ENCODE measurements at regions not wholly inside any gene's neighbourhood (a gene's known extent, or its start where the extent isn't known, plus 50 kb on each side); places are given as distances from the start of the nearest gene placed in this dataset.

- no peak for DNase-seq (ENCODE audit: low read depth in 6 of 9, low spot score in 9 of 9)
- Histone ChIP-seq H3K36me3 (ENCODE audit: control insufficient read depth in 2 of 2, insufficient read depth in 2 of 2, low read length in 1 of 2) (no peaks in the 10 kb centered on the region), H3K27ac (ENCODE audit: low read depth in 1 of 2, low read length in 1 of 2) (no peak overlapping the region), H3K27me3 (ENCODE audit: control insufficient read depth in 2 of 2, insufficient read depth in 1 of 2, low read length in 1 of 2) (no peaks in the 10 kb centered on the region), H3K9me3 (ENCODE audit: control insufficient read depth in 2 of 2, insufficient read depth in 1 of 2, low read length in 1 of 2) (peaks cover 0 to 3% of the 10 kb centered on the region in 2 donors), H3K4me1 (ENCODE audit: control insufficient read depth in 2 of 2, insufficient read depth in 2 of 2, low read length in 2 of 2) (no peaks in the 10 kb centered on the region), H3K4me3 (ENCODE audit: low read length in 2 of 2) (no peak overlapping the region)
- WGBS, result 92% methylated on average over 9 of the region's 9 CpGs
Measured at GRCh38 chr1:242738702-242739645, 214.5 kb upstream of the PLD5 start.

GRCh38 chr1:242736611-242737010 is 212.1 kb upstream of the PLD5 start:
- 91% methylated on average over 1 of the region's 1 CpG for WGBS
- no peak for DNase-seq (ENCODE audit: low read depth in 6 of 9, low spot score in 9 of 9)

GRCh38 chr1:242735323-242735722 is 210.8 kb upstream of the PLD5 start:
- no peaks in the 10 kb centered on the region for H3K36me3 ChIP-seq (ENCODE audit: control insufficient read depth in 2 of 2, insufficient read depth in 2 of 2, low read length in 1 of 2)

More at GRCh38 chr1:242736611-242737010, 212.1 kb upstream of the PLD5 start:
- no peak overlapping the region for H3K4me3 ChIP-seq (ENCODE audit: low read length in 2 of 2)
- H3K27me3 ChIP-seq (ENCODE audit: control insufficient read depth in 2 of 2, insufficient read depth in 1 of 2, low read length in 1 of 2), result no peaks in the 10 kb centered on the region
- H3K36me3 ChIP-seq (ENCODE audit: control insufficient read depth in 2 of 2, insufficient read depth in 2 of 2, low read length in 1 of 2), result no peaks in the 10 kb centered on the region
- H3K9me3 ChIP-seq (ENCODE audit: control insufficient read depth in 2 of 2, insufficient read depth in 1 of 2, low read length in 1 of 2), result no peaks in the 10 kb centered on the region
- no peak overlapping the region for H3K27ac ChIP-seq (ENCODE audit: low read depth in 1 of 2, low read length in 1 of 2)
- no peaks in the 10 kb centered on the region for H3K4me1 ChIP-seq (ENCODE audit: control insufficient read depth in 2 of 2, insufficient read depth in 2 of 2, low read length in 2 of 2)

GRCh38 chr1:242731446-242731845 is 206.9 kb upstream of the PLD5 start:
- Histone ChIP-seq H3K4me3 (ENCODE audit: low read length in 2 of 2) (no peak overlapping the region), H3K27me3 (ENCODE audit: control insufficient read depth in 2 of 2, insufficient read depth in 1 of 2, low read length in 1 of 2) (no peaks in the 10 kb centered on the region)
- DNase-seq (ENCODE audit: low read depth in 6 of 9, low spot score in 9 of 9), result no peak

More at GRCh38 chr1:242735323-242735722, 210.8 kb upstream of the PLD5 start:
- no peaks in the 10 kb centered on the region for H3K4me1 ChIP-seq (ENCODE audit: control insufficient read depth in 2 of 2, insufficient read depth in 2 of 2, low read length in 2 of 2)
- H3K9me3 ChIP-seq (ENCODE audit: control insufficient read depth in 2 of 2, insufficient read depth in 1 of 2, low read length in 1 of 2), result no peaks in the 10 kb centered on the region
- H3K4me3 ChIP-seq (ENCODE audit: low read length in 2 of 2), result no peak overlapping the region
- H3K27me3 ChIP-seq (ENCODE audit: control insufficient read depth in 2 of 2, insufficient read depth in 1 of 2, low read length in 1 of 2), result no peaks in the 10 kb centered on the region
- no peak overlapping the region for H3K27ac ChIP-seq (ENCODE audit: low read depth in 1 of 2, low read length in 1 of 2)
- DNase-seq (ENCODE audit: low read depth in 6 of 9, low spot score in 9 of 9), result no peak

GRCh38 chr1:242728696-242729095 is 204.2 kb upstream of the PLD5 start:
- Histone ChIP-seq H3K27ac (ENCODE audit: low read depth in 1 of 2, low read length in 1 of 2) (no peak overlapping the region), H3K4me1 (ENCODE audit: control insufficient read depth in 2 of 2, insufficient read depth in 2 of 2, low read length in 2 of 2) (no peaks in the 10 kb centered on the region), H3K36me3 (ENCODE audit: control insufficient read depth in 2 of 2, insufficient read depth in 2 of 2, low read length in 1 of 2) (no peaks in the 10 kb centered on the region), H3K4me3 (ENCODE audit: low read length in 2 of 2) (no peak overlapping the region), H3K9me3 (ENCODE audit: control insufficient read depth in 2 of 2, insufficient read depth in 1 of 2, low read length in 1 of 2) (no peaks in the 10 kb centered on the region), H3K27me3 (ENCODE audit: control insufficient read depth in 2 of 2, insufficient read depth in 1 of 2, low read length in 1 of 2) (no peaks in the 10 kb centered on the region)
- WGBS, result 93% methylated on average over 4 of the region's 4 CpGs
- no peak for DNase-seq (ENCODE audit: low read depth in 6 of 9, low spot score in 9 of 9)

More at GRCh38 chr1:242731446-242731845, 206.9 kb upstream of the PLD5 start:
- Histone ChIP-seq H3K4me1 (ENCODE audit: control insufficient read depth in 2 of 2, insufficient read depth in 2 of 2, low read length in 2 of 2) (no peaks in the 10 kb centered on the region), H3K27ac (ENCODE audit: low read depth in 1 of 2, low read length in 1 of 2) (no peak overlapping the region), H3K9me3 (ENCODE audit: control insufficient read depth in 2 of 2, insufficient read depth in 1 of 2, low read length in 1 of 2) (no peaks in the 10 kb centered on the region), H3K36me3 (ENCODE audit: control insufficient read depth in 2 of 2, insufficient read depth in 2 of 2, low read length in 1 of 2) (no peaks in the 10 kb centered on the region)

GRCh38 chr1:242723044-242723716 is 198.7 kb upstream of the PLD5 start:
- Histone ChIP-seq H3K4me1 (ENCODE audit: control insufficient read depth in 2 of 2, insufficient read depth in 2 of 2, low read length in 2 of 2) (no peaks in the 10 kb centered on the region), H3K4me3 (ENCODE audit: low read length in 2 of 2) (no peak overlapping the region), H3K36me3 (ENCODE audit: control insufficient read depth in 2 of 2, insufficient read depth in 2 of 2, low read length in 1 of 2) (no peaks in the 10 kb centered on the region), H3K27ac (ENCODE audit: low read depth in 1 of 2, low read length in 1 of 2) (no peak overlapping the region), H3K9me3 (ENCODE audit: control insufficient read depth in 2 of 2, insufficient read depth in 1 of 2, low read length in 1 of 2) (no peaks in the 10 kb centered on the region), H3K27me3 (ENCODE audit: control insufficient read depth in 2 of 2, insufficient read depth in 1 of 2, low read length in 1 of 2) (no peaks in the 10 kb centered on the region)
- 93% methylated on average over 9 of the region's 9 CpGs for WGBS
- no peak for DNase-seq (ENCODE audit: low read depth in 6 of 9, low spot score in 9 of 9)

- no peak for DNase-seq (ENCODE audit: low read depth in 6 of 9, low spot score in 9 of 9)
- 81% methylated on average over 6 of the region's 6 CpGs for WGBS
- Histone ChIP-seq H3K4me3 (ENCODE audit: low read length in 2 of 2) (no peak overlapping the region), H3K9me3 (ENCODE audit: control insufficient read depth in 2 of 2, insufficient read depth in 1 of 2, low read length in 1 of 2) (no peaks in the 10 kb centered on the region), H3K27me3 (ENCODE audit: control insufficient read depth in 2 of 2, insufficient read depth in 1 of 2, low read length in 1 of 2) (no peaks in the 10 kb centered on the region), H3K4me1 (ENCODE audit: control insufficient read depth in 2 of 2, insufficient read depth in 2 of 2, low read length in 2 of 2) (no peaks in the 10 kb centered on the region), H3K27ac (ENCODE audit: low read depth in 1 of 2, low read length in 1 of 2) (no peak overlapping the region), H3K36me3 (ENCODE audit: control insufficient read depth in 2 of 2, insufficient read depth in 2 of 2, low read length in 1 of 2) (no peaks in the 10 kb centered on the region)
Measured at GRCh38 chr1:242718967-242719366, 194.5 kb upstream of the PLD5 start.

GRCh38 chr1:242712248-242712647 is 187.8 kb upstream of the PLD5 start:
- H3K4me1 ChIP-seq (ENCODE audit: control insufficient read depth in 2 of 2, insufficient read depth in 2 of 2, low read length in 2 of 2), result no peaks in the 10 kb centered on the region
- H3K9me3 ChIP-seq (ENCODE audit: control insufficient read depth in 2 of 2, insufficient read depth in 1 of 2, low read length in 1 of 2), result no peaks in the 10 kb centered on the region
- whole genome bisulfite sequencing, result 93% methylated on average over 4 of the region's 4 CpGs
- no peak overlapping the region for H3K27ac ChIP-seq (ENCODE audit: low read depth in 1 of 2, low read length in 1 of 2)
- no peak for DNase-seq (ENCODE audit: low read depth in 6 of 9, low spot score in 9 of 9)
- H3K36me3 ChIP-seq (ENCODE audit: control insufficient read depth in 2 of 2, insufficient read depth in 2 of 2, low read length in 1 of 2), result no peaks in the 10 kb centered on the region
- H3K27me3 ChIP-seq (ENCODE audit: control insufficient read depth in 2 of 2, insufficient read depth in 1 of 2, low read length in 1 of 2), result no peaks in the 10 kb centered on the region
- no peak overlapping the region for H3K4me3 ChIP-seq (ENCODE audit: low read length in 2 of 2)

- Histone ChIP-seq H3K9me3 (ENCODE audit: control insufficient read depth in 2 of 2, insufficient read depth in 1 of 2, low read length in 1 of 2) (no peaks in the 10 kb centered on the region), H3K4me3 (ENCODE audit: low read length in 2 of 2) (no peak overlapping the region), H3K27ac (ENCODE audit: low read depth in 1 of 2, low read length in 1 of 2) (no peak overlapping the region), H3K4me1 (ENCODE audit: control insufficient read depth in 2 of 2, insufficient read depth in 2 of 2, low read length in 2 of 2) (no peaks in the 10 kb centered on the region), H3K36me3 (ENCODE audit: control insufficient read depth in 2 of 2, insufficient read depth in 2 of 2, low read length in 1 of 2) (no peaks in the 10 kb centered on the region), H3K27me3 (ENCODE audit: control insufficient read depth in 2 of 2, insufficient read depth in 1 of 2, low read length in 1 of 2) (no peaks in the 10 kb centered on the region)
- WGBS, result 66% methylated on average over 1 of the region's 1 CpG
- DNase-seq (ENCODE audit: low read depth in 6 of 9, low spot score in 9 of 9), result no peak
Measured at GRCh38 chr1:242710847-242711246, 186.3 kb upstream of the PLD5 start.
